ENCODE measurements at regions not wholly inside any gene's neighbourhood (a gene's known extent, or its start where the extent isn't known, plus 50 kb on each side); places are given as distances from the start of the nearest gene placed in this dataset.

- no peak for DNase-seq
These were observed 145.9 kb downstream of the CDC5L start for GRCh38 chr6:44533421-44533820.

DNA sequence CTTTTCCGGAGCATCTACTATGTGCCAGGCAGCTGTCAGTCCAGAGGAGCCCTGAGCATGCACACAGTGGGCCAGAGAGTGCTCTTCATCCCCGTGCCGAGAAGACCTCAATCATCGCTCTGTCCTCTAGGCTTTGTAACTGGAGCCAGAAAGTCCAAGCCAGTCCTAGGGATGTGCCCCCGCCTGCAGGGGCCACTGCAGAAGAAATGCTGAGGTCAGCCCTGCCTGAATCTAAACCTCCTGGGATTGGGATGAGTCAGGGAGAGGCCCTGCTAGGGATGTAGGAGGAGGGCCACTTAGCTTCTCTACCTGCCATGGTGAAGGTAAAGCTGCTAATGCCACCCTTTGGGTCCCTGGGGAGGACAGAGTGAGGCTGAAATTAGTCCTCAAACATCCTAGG lies 146.8 kb downstream of the CDC5L start:
- DNase-seq: no peak

DNA sequence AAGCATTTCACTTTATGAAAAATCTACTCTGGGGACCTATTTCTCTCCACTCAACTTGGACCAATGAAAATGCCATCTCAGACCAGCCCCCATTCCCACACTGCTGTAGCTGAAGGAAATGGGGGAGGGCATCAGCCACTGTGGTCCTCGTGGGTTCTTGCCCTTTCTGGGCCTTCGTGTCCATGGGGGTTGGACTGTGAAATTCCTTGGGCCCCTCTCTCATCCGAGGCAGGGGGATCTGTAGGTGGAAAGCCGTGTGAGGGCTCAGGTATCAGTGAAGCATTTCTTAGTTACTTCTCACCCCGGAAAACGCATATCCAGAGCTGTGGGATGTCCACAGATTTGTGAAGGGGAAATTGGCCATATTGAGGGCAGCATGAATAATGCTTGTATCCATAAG lies 147.9 kb downstream of the CDC5L start:
- DNase-seq: no peak

- DNase-seq: no peak
These were observed 148.5 kb downstream of the CDC5L start for GRCh38 chr6:44535967-44536366.

GRCh38 chr6:44537306-44538049 lies 150.0 kb downstream of the CDC5L start:
- peak; percentile 10 for DNase-seq

DNA sequence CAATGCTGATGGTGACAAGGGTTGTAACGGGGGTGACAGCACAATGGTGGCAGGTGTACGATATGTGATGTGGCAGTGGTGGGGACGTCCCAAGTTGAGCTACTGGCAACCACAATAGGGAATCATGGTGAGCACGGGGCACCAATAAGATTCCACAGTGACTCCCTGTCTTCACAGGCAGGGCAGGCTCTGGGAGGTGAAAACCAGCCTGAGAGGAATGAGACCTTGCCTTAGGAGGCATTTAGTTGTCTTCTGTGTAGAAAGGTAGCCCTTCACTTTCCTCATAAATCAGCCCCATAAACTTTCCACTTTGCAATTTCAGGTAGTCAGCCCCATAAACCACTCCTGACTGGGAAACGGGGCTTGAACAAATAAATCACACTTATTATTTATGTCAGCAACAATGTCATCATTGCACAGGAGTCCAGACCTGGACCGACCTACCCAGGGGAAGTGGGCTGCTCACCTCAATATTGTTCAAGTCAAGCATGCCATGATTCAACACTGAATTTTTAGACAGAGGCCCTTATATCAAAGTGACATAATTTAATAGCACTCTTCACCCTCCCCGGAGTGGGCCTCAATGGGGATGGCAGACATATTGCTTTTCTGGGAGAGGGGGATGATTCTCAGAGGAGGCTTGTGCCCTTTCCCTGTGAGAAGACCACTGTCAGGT lies 150.8 kb downstream of the CDC5L start:
- no peak for DNase-seq

DNA sequence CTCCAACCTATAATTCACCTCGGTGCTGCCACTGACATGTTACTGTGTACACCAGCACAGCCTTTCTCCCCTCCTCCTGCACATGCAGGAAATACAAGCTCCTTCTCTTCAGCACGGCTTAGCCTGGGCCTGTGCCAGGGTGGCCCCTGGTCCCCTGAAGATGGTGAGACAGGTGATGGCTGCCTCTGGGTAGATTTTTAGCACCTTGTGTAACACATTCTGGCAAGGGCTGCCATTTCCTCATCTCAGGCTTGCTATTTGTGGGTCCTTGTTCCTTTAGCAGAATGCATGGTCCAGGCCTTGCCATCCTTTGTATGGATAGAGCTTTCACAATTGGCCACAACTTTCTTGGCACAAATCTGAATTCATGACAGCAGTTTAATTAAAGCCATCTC lies 151.3 kb downstream of the CDC5L start:
- no peak for DNase-seq

DNA sequence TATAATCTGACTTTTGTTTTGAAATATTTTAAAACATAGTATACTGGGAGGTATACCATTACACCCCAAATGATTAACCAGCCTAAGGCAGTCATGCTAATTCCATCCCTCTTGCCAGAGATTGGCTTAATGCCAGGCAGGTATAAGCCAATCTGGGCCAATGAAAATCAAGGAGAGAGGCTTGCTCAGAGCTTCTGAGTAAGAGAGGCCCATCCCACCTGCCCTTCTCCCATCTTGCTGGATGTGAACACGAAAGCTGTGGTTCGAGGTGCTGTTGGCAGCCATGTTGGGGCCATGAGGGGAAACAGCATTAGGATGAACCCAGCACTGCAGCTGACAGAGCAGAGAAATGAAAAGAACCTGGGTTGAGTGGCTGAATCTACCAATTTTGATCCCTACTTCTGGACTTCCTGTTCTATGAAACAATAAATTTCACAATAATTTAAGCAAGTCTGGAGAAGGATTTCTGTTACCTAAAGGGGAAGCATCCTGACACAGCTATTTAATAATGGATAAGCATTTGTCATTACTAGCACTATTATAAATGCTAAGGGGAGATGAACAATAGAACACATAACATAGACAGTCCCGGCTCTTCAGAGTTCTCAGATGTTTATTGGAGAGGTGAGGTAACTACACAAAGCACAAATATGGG lies 152.3 kb downstream of the CDC5L start:
- peak; percentile 9 for DNase-seq

GRCh38 chr6:44540881-44541280 lies 153.4 kb downstream of the CDC5L start:
- no peak for DNase-seq

DNA sequence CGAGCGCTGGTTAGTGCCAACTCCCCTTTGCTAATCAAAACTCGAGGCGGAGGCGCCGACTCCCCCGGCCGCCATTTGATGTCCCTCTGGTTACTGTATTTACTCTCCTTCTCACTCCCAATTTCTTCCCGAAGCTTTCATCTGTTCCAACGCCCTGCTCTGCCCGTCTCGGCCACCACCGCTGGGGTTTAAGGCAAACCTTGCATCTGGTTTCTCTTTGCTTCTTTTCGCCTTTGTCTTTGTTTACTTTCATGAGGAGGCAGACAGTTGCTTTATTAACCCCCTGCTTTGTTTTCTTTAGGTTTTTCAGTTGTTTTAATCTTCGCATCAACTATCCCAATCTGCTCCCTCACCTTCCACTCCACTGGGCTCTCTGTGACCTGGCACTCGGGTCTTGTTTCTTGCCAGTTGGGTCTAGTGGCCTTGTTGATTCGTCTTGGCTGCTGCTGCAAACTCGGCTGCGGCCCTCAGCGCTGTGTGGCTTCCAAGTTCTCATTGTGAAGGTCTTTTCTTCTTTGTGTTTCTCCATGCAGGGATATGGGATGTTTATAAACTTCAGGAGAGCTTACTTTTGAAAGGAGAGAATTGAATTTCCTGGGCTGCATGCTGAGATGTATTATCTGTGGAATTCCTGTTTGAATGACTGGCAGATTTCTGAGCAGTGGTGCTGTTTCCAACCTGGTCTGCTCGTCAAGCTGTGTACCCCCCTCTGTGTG lies 155.1 kb downstream of the CDC5L start:
- peak; percentile 17 for DNase-seq

DNA sequence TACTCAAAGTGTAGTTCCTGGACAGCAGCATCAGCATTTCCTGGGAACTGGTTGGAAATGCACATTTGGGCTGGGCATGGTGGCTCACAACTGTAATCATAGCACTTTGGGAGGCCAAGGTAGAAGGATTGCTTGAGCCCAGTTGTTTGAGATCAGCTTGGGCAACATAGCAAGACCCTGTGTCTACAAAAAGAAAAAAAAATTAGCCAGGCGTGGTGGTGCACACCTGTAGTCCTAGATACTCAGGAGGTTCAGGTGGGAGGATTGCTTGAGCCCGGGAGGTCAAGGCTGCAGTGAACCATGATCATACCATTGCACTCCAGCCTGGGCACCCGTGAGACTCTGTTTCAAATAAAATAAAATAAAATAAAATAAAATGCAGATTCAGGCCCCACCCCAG lies 156.2 kb downstream of the CDC5L start:
- no peak for DNase-seq

DNA sequence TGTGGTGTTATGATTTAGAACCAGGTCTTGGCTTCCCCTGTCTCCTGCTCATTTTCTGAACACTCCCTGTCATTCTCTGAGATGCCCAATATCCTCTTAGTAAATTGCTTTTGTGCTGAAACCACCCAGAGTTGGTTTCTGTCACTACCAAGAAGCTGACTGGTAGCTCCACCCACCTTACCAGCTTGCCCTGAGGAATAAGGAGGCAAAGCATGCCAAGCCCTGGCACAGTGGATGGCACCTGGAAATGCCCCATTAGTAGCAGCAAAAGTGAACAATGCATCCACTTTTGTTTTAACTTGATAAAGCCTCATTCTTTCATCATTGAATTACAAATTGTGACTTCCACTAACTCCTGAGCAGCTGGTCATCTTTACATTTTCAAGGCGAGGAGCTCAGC lies 157.7 kb downstream of the CDC5L start:
- DNase-seq: no peak

- DNase-seq: no peak
These were observed 160.8 kb downstream of the CDC5L start for GRCh38 chr6:44548319-44548718.

DNA sequence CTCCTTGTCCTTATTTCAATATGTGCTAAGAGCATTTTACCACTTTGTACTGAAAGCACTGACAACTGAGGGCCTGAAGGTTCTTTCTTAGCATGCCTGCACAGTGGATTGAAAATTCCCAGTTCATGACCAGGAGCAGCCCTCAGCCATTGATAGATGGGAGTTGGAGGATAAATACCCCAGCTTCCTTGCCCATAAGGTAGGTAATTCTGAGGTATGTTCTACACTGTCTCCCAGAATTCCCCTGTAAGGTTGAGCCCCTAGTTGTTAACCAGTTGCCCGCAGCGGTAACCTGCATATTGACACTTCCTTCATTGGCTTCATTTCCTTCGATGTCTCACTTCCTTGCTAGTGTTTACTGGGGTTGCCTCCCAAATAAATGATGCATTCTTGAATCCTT lies 162.0 kb downstream of the CDC5L start:
- no peak for DNase-seq

GRCh38 chr6:44554194-44554593 lies 166.7 kb downstream of the CDC5L start:
- no peak for DNase-seq

GRCh38 chr6:44554861-44555260 lies 167.4 kb downstream of the CDC5L start:
- no peak for DNase-seq

DNA sequence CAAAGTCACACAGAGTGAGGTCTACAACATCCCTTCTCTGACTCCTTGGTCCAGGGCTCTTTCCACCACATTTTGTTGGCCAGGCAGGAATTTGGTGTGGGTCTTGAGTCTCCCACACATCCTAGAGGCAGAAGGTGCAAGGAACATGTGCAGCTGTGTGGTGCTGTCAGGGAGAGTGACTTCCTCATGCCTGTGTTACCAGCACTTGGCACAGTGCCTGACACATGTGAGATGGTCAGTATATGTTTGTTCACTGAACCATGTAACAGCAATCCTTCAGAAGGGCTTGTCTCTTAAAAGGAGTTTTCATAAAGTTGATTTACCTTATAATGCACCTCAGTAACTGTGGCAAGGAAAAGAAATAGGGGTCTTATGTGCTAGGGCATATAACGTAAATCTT lies 168.5 kb downstream of the CDC5L start:
- no peak for DNase-seq

DNA sequence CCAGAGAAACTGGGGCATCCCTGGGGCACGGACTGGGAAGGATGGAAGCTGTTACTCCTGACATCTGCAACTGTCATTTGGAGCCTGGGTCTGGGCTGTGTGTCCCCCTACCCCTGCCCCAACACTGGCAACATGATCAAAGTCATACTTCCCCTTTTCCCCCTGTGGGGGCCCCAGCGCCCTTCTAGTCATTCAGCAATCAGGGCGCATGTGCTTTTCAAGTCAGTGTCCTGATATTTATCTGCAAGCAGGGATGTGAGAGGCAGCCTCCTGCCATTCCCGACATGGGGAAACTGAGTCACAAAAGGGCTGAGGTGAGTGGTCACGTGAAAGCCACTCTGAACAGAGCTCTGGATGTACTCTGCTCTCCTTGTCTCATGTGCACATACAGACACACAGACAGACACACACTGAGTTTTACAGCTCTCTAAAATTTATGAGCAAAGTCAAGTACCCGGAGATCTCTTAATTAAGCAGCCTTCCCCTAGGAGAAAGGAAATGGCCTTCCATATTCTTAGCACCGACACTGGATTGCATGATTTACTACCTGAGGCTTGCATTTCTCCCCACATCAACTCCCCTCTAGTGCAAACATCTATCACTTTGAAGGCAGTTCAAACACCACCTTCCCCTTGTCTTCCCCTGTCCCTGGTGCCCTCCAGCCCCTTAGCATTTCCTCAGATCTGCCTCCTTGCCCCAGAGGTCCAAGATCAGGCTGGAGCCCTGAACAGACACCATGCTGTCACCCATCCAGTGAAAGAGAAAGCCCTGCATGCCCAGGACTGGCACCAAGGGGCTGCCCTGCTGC lies 170.7 kb downstream of the CDC5L start:
- DNase-seq: no peak

- no peak for DNase-seq
These were observed 171.3 kb downstream of the CDC5L start for GRCh38 chr6:44558832-44559251.

- no peak for DNase-seq
These were observed 172.2 kb downstream of the CDC5L start for GRCh38 chr6:44559486-44560270.

DNA sequence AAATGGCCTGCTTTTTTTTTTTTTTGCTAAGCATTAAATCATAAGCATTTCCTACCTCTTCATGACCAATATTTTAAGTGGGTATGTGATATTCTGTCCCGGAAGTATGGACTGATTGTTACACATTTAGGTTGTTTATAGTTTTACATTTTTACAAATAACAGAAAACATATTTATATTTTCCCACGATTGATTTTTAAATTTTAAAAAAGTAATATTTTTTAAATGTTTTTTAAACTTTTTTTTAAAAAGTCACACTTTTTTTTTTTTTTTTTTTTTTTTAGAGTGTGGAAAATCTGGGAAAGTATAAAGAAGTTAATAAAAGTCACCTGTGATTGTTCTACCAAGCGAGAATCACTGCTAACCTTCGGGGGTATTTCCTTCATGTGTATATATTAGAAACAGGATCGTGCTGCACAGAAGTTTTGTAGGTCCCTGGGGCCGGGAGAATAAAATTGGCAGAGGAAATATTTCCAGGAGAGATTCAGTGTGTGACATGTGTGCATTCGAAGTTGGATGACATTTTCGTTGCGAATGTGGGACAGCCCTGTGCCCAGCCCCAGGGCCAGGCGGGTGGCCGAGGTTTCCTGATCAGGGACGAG lies 173.1 kb downstream of the CDC5L start:
- DNase-seq: no peak
